ENCODE measurements at regions not wholly inside any gene's neighbourhood (a gene's known extent, or its start where the extent isn't known, plus 50 kb on each side); places are given as distances from the start of the nearest gene placed in this dataset.

- TF ChIP-seq, protein P1, sequence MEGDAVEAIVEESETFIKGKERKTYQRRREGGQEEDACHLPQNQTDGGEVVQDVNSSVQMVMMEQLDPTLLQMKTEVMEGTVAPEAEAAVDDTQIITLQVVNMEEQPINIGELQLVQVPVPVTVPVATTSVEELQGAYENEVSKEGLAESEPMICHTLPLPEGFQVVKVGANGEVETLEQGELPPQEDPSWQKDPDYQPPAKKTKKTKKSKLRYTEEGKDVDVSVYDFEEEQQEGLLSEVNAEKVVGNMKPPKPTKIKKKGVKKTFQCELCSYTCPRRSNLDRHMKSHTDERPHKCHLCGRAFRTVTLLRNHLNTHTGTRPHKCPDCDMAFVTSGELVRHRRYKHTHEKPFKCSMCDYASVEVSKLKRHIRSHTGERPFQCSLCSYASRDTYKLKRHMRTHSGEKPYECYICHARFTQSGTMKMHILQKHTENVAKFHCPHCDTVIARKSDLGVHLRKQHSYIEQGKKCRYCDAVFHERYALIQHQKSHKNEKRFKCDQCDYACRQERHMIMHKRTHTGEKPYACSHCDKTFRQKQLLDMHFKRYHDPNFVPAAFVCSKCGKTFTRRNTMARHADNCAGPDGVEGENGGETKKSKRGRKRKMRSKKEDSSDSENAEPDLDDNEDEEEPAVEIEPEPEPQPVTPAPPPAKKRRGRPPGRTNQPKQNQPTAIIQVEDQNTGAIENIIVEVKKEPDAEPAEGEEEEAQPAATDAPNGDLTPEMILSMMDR (IDR thresholded peaks at IDR 0.05): no peak
- no peak for TF ChIP-seq POLR2A (IDR thresholded peaks at IDR 0.05)
- no peak for DNase-seq
- Histone ChIP-seq H3K9me3 (replicated peaks in 1 of 3) (no peaks in the 10 kb centered on the region), H3K4me1 (replicated peaks in 1 of 2) (no peaks in the 10 kb centered on the region), H3K4me3 (no peak overlapping the region), H3K27ac (no peak overlapping the region), H3K36me3 (replicated peaks in 1 of 2) (no peaks in the 10 kb centered on the region), H3K27me3 (no peaks in the 10 kb centered on the region)
- WGBS, 4 donors: 58 to 71% (median 66%) methylated on average over 2 of the region's 2 CpGs
- intact Hi-C loops (cut with DNase I): no loop called here
These were observed 124.9 kb upstream of the TLE3 start for GRCh38 chr15:70222606-70223005.

GRCh38 chr15:70220490-70221096 lies 122.9 kb upstream of the TLE3 start:
- Histone ChIP-seq H3K4me3 (no peak overlapping the region), H3K36me3 (replicated peaks in 1 of 2) (no peaks in the 10 kb centered on the region), H3K27me3 (no peaks in the 10 kb centered on the region), H3K9me3 (replicated peaks in 1 of 3) (no peaks in the 10 kb centered on the region), H3K4me1 (replicated peaks in 1 of 2) (no peaks in the 10 kb centered on the region), H3K27ac (no peak overlapping the region)
- WGBS, 4 donors: 85 to 92% (median 91%) methylated on average over 6 of the region's 6 CpGs
- intact Hi-C loops (cut with DNase I): no loop called here
- TF ChIP-seq POLR2A (IDR thresholded peaks at IDR 0.05): no peak
- TF ChIP-seq, protein P1 (IDR thresholded peaks at IDR 0.05): no peak
- no peak for DNase-seq

DNA sequence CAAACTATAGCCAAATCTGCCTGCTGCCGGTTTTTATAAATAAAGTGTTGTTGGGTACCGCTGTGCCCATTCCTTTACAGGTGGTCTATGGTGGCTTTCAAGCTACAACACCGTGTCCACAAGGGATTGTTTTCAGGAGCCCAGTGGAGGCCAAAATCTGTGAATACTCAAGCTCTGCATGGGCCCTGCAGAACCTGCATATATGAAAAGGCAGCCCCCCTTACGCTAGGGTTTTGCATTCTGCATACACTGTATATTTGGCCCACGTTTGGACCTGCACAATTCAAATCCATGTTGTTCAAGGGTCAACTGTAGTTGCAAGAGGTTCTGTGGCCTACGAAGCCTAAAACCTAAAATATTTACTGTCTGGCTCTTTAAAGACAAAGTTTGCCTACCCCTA lies 122.2 kb upstream of the TLE3 start:
- WGBS, 4 donors: 82 to 94% (median 91%) methylated on average over 6 of the region's 6 CpGs
- H3K4me1 ChIP-seq (replicated peaks in 1 of 2): no peaks in the 10 kb centered on the region
- H3K27ac ChIP-seq: no peak overlapping the region

DNA sequence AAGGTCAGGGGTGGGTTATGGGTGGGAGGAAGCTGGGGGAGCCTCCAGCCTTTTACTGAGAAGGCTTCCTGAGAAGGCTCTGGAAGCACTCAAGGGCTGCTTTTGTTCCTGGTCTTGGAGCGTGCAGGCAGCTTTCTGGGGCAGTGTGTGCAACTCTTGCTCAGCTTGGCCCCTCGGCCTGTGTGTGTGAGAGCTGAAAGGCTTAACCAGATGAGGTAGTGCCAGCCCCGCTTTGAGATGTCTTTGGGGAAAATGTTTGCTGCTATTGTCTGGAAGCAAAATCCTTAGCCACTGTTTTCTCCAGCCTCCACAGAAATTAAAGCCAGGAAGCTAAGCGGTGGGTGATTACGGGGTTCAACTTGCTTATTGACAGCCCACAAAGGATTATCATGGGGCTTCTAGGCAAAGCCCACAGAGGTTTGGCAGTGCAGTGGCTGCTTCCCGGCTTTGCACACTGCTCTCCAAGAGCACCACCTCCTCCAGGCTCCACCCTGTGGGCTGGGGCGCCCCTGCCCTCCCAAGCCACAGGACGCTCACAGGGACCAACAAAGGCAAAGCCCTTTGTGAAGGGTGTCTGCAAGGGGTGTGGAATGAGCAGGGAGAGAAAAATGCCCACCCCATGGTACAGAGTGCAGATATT lies 121.7 kb upstream of the TLE3 start:
- Histone ChIP-seq H3K36me3 (replicated peaks in 1 of 2) (no peaks in the 10 kb centered on the region), H3K4me3 (no peak overlapping the region), H3K27me3 (no peaks in the 10 kb centered on the region), H3K9me3 (replicated peaks in 1 of 3) (no peaks in the 10 kb centered on the region), H3K4me1 (replicated peaks in 1 of 2) (no peaks in the 10 kb centered on the region), H3K27ac (no peak overlapping the region)
- no peak for TF ChIP-seq POLR2A (IDR thresholded peaks at IDR 0.05)
- TF ChIP-seq, protein P1 (IDR thresholded peaks at IDR 0.05): no peak
- intact Hi-C loops (cut with DNase I): no loop called here
- DNase-seq: no peak
- WGBS, 4 donors: 81 to 92% (median 86%) methylated on average over 6 to 8 of the region's 8 CpGs

More for the DNA sequence above, 122.2 kb upstream of the TLE3 start:
- no peaks in the 10 kb centered on the region for H3K36me3 ChIP-seq (replicated peaks in 1 of 2)
- no peaks in the 10 kb centered on the region for H3K27me3 ChIP-seq
- intact Hi-C loops (cut with DNase I): no loop called here
- H3K4me3 ChIP-seq: no peak overlapping the region
- DNase-seq: no peak
- no peak for TF ChIP-seq POLR2A (IDR thresholded peaks at IDR 0.05)
- H3K9me3 ChIP-seq (replicated peaks in 1 of 3): no peaks in the 10 kb centered on the region
